ENCODE measurements at regions not wholly inside any gene's neighbourhood (a gene's known extent, or its start where the extent isn't known, plus 50 kb on each side); places are given as distances from the start of the nearest gene placed in this dataset.

- DNase-seq (ENCODE audit: low spot score) (no peak), ATAC-seq (ENCODE audit: low FRiP score) (no peak)
- TF ChIP-seq CTCF (IDR thresholded peaks at IDR 0.05): no peak
Measured at GRCh38 chr3:8198605-8199004, 303.0 kb upstream of the LMCD1 start.

DNA sequence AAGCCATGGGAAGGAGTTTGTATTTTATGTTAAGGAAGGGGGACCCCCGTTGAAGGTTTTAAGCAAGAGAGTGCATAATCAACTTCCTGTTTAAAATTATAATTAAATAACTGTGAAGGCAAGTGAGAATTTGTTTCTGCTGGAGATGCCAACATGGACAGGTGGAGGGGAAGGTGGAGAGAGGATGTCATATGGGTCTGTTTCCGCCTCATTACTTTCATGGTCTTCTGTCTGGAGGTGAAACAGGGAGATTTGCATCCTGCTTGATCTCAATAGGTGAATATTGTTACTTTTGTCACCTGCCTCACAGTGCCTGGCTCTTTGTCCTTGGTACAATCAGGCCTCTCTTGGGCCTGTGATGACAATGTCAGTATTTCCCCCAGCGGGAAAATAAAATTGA is 300.6 kb upstream of the LMCD1 start:
- TF ChIP-seq CTCF (IDR thresholded peaks at IDR 0.05): no peak
- ATAC-seq (ENCODE audit: low FRiP score) (no peak), DNase-seq (ENCODE audit: low spot score) (no peak)

- ATAC-seq (ENCODE audit: low FRiP score) (no peak), DNase-seq (ENCODE audit: low spot score) (no peak)
- no peak for TF ChIP-seq CTCF (IDR thresholded peaks at IDR 0.05)
Measured at GRCh38 chr3:8201886-8202285, 299.7 kb upstream of the LMCD1 start.

GRCh38 chr3:8204331-8204730 is 297.3 kb upstream of the LMCD1 start:
- DNase-seq (ENCODE audit: low spot score): no peak
- no peak for ATAC-seq (ENCODE audit: low FRiP score)
- no peak for TF ChIP-seq CTCF (IDR thresholded peaks at IDR 0.05)

DNA sequence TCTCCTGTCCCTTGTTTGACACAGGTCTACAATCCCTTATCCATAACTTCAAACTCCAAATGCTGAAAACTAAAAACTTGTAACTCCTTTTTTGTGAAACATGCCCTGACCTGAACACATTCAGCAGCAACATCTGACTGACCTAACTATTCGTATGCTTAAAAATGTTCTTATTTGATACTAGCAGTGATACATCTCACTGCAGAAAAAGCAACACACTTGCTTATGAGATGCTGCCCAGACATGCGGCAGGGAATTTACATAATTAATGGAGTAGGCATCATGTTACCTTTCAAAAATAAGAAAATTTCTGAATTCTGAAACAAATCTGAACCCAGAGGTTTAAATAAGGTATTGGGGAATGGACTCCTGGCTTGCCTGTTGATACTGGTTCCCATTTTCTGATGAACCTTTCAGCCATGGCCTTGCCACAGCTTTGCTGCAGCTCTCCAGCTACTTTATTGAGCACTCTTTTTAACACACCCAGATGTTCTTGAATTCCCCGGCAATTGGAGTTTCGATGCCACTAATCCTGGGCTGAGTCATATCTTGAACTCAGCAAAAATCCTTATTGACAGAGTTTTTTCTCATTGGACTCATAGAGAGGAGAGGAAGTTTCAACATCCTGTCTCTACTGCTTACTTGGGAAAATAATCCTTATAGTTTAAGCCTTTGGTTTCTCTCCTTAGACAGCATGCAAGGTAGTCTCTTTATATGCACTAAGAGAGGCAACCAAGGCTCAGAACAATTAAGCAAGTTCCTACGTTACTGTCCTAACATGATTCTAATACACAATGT is 296.6 kb upstream of the LMCD1 start:
- no peak for TF ChIP-seq CTCF (IDR thresholded peaks at IDR 0.05)
- ATAC-seq (ENCODE audit: low FRiP score): no peak
- DNase-seq (ENCODE audit: low spot score): no peak

- no peak for TF ChIP-seq CTCF (IDR thresholded peaks at IDR 0.05)
- DNase-seq (ENCODE audit: low spot score): no peak
- no peak for ATAC-seq (ENCODE audit: low FRiP score)
Measured at GRCh38 chr3:8205881-8206280, 295.7 kb upstream of the LMCD1 start.

DNA sequence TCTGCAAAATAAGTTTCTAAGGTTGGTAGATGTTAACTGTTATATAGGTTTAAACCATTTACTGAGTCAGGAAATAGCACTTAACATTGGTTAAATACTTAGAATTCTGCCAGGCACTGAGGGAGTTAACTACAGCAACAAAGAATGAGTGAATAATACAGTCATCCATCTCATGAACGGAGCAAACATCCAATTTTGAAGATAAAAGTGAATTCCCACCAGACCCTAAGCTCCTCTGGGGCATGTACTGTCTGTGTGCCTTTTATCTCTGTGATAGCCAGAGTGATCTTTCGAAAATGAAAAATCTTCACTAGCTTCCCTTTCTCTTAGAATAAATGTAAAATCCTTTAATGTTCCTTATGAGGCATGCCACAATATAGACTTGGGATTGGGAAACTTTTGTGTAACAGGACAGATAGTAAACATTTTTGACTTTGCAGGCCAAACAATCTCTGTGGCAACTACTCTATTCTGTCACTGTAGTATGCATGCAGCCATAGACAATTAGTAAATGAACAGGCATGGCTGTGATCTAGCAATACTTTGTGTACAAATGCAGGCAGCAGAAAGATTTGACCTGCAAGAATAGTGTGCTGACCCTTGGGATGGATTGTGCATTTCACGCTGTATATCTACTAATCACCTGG is 294.5 kb upstream of the LMCD1 start:
- TF ChIP-seq CTCF (IDR thresholded peaks at IDR 0.05): no peak
- no peak for ATAC-seq (ENCODE audit: low FRiP score)
- DNase-seq (ENCODE audit: low spot score): no peak

All from omental fat pad (tissue), 3 donors.